HS-5 (cell line): ENCODE measurements at regions not wholly inside any gene's neighbourhood (a gene's known extent, or its start where the extent isn't known, plus 50 kb on each side); places are given as distances from the start of the nearest gene placed in this dataset.
"Not testable (repeated sequence)": the region's sequence is repeated elsewhere in the genome, so short reads cannot be mapped to it uniquely, and the experiment has no call there.

ENCODE experiments used
- DNase-seq: peaks from one replicate; pipeline ENCODE4 v3.0.0-alpha.2; 2012; ENCODE audit warnings: low read depth

- DNase-seq: not testable (repeated sequence)
These were observed 93.3 kb downstream of the ANKRD30BL start for GRCh38 chr2:132068407-132068806.

- not testable (repeated sequence) for DNase-seq
These were observed 96.4 kb downstream of the ANKRD30BL start for GRCh38 chr2:132065391-132065790.

DNA sequence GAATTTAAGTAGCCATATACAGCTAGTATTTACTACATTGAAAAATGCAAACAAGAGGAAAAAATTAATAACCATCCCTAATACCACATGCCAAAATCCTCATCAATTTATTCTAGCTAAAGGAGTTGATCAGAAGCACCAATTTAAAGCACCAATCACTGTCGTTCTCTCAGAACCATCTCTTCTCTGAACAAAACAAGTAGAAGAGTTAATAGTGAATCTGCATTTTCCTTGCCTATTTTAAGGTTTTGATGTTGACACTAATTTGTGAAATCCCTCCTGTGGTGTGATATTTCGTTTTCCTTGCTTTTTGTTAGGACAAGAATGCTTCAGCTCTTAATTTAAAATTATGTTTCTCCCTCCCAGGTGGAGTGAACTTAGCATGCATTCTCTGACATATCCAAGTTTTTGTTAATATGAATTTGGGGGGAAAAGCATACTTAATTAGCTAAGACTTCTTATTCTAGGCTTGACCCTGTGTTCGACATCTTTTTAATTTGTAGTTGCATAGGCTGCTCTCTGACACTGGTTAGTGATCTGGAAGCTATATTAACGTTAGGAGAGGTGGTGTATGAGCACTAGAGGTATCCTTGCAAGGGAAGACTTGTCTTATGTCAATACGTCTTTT is 122.0 kb downstream of the ANKRD30BL start:
- not testable (repeated sequence) for DNase-seq

DNA sequence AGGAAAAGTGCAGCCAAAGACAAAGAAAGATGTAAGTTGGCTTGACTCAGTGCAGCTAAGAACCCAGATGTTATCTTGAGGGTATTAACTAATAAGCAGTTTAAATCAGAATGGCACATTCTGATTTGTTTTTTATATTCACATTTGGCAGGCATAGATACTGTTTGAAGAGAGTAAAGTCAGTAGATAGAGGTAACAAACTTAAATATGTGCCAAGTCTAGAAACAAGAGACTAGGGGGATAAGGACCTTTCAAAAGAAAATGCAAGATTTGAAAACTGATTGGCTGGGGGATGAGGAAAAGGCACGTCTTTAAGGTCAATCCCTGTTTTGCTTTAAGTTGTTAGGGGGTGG is 122.9 kb downstream of the ANKRD30BL start:
- DNase-seq: not testable (repeated sequence)

DNA sequence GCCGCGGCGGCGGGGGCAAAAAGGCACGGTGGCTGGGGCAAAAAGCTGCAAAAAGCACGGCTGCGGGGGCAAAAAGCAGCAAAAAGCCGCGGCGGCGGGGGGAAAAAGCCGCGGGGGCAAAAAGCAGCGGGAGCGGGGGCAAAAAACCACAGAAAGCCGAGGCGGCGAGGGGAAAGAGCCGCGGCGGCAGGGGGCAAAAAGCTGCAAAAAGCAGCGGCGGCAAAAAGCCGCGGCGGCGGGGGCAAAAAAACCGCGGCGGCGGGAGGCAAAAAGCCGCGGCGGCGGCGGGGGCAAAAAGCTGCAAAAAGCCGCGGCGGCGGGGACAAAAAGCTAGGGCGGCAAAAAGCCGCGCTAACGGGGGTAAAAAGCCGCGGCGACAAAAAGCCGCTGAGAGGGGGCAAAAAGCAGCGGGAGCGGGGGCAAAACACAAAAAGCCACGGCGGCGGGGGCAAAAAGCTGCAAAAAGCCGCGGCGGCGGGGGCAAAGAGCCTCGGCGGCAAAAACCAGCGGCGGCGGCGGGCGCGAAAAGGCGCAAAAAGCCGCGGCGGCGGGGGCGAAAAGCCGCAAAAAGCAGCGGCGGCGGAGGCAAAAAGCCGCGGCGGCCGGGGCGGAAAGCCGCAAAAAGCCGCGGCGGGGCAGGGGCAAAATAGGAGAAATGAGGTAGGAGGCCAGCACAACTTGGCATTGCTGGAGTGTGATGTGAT is 123.4 kb downstream of the ANKRD30BL start:
- DNase-seq: no peak

DNA sequence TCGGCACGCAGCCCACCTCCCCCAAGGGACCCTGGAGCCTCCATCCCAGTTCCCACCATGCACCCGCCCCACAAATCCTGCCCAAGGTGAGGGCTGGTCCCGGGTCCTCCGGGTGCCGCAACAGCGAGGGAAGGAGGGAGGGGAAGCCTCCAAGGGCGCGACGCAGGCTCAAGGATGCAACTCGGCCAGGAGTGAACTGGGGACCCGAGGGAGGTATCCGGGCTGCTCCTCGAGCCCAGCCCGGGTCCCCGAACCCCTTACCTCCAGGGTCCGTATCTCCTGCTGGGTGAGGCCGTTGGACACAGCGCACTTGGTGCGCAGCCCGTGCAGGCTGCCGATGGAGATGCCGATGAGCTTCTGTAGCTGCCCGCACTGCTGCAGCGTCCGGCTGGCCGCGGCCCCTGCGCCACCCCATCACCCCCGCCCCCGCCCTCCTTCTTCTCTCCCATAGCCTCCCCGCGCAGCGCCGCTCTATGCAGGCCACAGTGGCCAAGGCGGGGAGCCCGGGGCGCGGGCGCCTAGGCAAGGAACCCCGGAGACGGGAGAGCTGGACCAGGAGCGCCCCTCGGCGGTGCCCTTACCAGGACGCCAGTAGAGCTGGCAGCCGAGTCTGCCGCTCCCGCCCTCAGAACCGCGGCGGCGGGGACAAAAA is 124.1 kb downstream of the ANKRD30BL start:
- no peak for DNase-seq

DNA sequence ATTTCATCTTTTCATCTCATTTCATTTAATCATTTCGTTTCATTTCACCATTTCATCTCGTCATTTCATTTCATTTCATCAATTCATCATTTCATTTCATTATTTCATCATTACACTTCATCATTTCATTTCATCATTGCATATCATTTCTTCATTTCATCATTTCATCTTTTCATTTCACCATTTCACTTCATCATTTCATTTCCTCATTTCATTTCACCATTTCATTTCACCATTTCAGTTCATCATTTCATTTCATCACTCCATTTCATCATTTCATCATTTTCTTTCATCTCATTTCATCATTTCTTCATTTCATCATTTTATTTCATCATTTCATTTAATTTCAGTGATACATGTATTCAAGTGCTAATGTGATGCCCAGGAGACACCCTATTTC is 127.1 kb downstream of the ANKRD30BL start:
- DNase-seq: no peak

DNA sequence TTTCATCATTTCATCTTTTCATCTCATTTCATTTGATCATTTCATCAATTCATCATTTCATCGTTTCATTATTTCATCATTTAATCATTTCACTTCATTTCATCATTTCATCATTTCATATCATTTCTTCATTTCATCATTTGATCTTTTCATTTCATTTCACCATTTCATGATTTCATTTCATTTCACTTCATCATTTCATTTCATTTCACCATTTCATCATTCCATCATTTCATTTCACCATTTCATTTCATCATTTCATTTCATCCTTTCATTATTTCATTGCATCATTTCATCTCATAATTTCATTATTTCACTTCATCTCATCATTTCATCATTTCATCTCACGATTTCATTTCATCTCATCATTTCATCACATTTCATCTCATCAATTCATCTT is 127.8 kb downstream of the ANKRD30BL start:
- DNase-seq: no peak

- no peak for DNase-seq
These were observed 128.4 kb downstream of the ANKRD30BL start for GRCh38 chr2:132033365-132033764.

GRCh38 chr2:132012046-132012445 is 149.7 kb downstream of the ANKRD30BL start:
- not testable (repeated sequence) for DNase-seq

DNA sequence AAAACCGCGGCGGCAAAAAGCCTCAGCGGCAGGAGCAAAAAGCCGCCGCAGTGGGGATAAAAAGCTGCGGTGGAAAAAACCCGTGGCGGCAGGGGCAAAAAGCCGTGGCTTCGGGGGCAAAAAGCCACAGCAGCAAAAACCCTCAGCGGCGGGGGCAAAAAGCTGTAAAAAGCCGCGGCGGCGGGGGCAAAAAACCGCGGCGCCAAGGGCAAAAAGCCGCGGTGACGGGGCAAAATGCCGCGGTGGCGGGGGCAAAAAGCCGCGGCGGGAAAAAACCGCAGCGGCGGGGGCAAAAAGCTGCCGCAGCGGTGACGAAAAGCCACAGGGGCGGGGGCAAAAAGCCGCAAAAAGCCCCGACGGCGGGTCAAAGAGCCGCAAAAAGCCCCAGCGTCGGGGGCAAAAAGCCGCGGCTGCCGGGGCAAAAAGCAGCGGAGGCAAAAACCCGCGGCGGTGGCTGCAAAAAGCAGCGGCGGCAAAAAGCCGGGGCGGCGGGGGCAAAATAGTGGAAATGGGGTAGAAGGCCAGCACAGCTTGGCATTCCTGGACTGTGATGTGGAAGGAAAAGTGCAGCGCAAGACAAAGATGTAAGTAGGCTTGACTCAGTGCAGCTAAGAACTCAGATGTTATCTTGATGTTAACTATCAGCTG is 151.8 kb downstream of the ANKRD30BL start:
- no peak for DNase-seq

DNA sequence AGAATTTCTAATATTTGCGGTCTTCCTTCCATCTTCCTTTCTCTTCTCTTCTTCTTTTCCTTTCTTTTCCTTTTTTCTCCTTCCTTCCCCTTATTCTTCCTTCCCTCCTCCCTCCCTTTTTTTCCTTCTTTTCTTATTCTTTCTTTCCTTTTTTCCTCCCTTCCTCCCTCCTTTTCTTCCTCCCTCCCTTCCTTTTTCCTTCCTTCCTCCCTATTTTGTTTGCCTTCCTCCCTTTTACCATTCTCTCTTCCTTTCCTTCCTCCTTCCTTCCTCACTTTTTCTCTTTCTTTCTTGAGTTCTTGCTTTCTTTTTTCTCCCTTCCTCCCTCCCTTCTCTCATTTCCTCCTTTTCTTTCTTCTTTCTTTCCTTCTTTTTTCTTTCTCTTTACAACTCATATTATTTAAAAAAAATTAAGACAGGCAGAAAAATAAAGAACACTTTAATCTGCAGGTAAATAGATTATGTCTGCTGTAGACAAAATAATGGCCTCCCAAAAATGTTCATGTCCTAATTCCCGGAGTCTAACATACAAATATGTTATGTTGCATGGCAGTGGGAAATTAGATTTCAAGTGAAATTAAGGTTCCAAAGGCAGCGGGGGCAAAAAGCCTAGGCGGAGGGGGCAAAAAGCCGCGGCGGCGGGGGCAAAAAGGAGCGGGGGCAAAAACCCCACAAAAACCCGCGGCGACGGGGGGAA is 152.4 kb downstream of the ANKRD30BL start:
- DNase-seq: no peak

DNA sequence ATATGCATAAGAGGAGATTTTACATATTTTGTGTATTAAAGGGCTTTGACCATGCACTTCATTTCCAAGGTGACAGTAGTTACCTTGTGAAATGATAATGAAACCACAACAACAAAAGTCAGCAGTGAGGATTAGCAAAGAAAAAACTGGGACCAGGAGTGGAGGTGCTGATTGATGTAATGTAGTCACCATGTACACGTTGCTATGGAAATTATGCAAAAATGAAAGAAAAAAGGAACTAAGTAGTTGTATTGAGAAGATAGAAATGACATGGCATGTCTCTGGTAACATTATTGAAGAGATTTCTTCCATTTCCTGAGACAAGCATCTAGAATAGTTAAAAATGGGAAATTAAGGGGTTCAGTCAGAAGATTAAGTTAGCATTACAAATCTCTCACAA is 171.0 kb downstream of the ANKRD30BL start:
- not testable (repeated sequence) for DNase-seq

GRCh38 chr2:131966671-131967070 is 195.1 kb downstream of the ANKRD30BL start:
- DNase-seq: not testable (repeated sequence)

DNA sequence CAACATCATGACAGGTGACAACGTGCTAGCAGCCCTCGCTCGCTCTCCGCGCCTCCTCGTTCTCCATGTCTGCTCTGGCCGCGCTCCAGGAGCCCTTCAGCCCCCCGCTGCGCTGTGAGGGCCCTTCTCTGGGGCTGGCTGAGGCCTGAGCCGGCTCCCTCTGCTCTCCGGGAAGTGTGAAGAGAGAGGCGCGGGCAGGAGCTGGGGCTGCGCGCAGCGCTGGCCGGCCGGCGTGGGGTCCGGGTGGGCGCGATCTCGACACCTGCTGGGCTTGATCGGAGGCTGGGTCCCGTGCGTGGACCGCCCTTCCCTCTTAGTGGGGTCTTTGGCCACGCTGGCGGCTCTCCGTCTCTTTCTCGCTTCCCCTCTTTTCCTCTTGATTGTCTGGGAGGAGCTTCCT is 195.5 kb downstream of the ANKRD30BL start:
- no peak for DNase-seq

- not testable (repeated sequence) for DNase-seq
These were observed 203.6 kb downstream of the ANKRD30BL start for GRCh38 chr2:131958019-131958609.

GRCh38 chr2:131948641-131949040 is 213.1 kb downstream of the ANKRD30BL start:
- not testable (repeated sequence) for DNase-seq

DNA sequence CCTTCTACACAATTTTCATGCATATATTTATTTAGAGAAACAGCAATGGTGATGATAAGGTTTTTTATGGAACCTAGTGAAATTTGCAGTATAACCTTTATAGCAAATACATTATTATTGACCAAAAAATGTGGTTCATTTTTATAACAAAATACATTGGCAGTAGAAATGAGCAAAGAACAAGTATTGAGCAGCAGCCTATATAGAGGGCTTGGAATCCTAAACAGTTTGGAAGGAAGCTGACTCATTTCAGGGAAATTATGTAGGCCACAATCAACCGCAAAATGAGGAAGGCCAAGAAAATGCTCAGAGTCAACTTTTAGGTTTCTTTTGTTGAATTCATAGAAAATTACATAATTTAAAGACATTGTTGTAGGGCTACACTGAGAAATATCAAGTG is 238.5 kb downstream of the ANKRD30BL start:
- DNase-seq: peak; percentile 47

DNA sequence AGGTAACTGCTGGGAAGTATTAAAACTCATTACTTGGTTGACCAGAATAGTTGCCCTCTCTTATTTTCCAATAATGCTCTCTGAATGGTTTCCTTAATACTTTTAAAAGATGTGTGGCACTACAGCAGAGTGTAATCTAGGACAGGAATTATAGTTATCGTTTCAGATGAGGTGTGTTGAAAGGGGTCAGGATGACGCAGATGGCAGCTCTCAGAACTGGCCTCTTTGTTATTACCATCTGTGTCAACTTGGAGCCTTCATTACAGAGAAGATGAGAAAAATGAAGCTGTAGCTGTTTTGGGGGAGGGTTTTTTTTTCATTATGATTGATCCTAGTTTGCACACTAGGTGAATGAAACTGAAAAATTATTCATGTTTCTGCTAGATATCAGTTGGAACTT is 238.9 kb downstream of the ANKRD30BL start:
- DNase-seq: peak; percentile 10
